ENCODE measurements at regions not wholly inside any gene's neighbourhood (a gene's known extent, or its start where the extent isn't known, plus 50 kb on each side); places are given as distances from the start of the nearest gene placed in this dataset.

DNA sequence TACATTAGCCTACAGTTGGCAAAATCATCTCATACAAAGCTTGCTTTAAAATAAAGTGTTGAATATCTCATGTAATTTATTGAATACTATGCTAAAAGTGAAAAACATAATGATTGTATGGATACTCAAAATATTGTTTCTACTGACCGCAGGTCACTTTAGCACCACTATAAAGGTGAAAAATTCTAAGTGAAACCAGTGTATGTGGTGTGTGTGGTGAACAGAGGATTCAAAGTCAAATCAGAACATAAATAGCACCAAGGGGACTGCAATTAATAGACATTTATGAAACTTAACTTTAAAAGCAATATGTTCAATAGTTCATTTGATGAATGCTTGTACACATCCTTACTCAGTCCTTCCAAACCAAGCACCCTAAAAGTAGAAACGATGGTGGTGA, 145.8 kb downstream of the AKAIN1 start:
- TF ChIP-seq, protein P1, sequence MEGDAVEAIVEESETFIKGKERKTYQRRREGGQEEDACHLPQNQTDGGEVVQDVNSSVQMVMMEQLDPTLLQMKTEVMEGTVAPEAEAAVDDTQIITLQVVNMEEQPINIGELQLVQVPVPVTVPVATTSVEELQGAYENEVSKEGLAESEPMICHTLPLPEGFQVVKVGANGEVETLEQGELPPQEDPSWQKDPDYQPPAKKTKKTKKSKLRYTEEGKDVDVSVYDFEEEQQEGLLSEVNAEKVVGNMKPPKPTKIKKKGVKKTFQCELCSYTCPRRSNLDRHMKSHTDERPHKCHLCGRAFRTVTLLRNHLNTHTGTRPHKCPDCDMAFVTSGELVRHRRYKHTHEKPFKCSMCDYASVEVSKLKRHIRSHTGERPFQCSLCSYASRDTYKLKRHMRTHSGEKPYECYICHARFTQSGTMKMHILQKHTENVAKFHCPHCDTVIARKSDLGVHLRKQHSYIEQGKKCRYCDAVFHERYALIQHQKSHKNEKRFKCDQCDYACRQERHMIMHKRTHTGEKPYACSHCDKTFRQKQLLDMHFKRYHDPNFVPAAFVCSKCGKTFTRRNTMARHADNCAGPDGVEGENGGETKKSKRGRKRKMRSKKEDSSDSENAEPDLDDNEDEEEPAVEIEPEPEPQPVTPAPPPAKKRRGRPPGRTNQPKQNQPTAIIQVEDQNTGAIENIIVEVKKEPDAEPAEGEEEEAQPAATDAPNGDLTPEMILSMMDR (IDR thresholded peaks at IDR 0.05) = no peak
- no peak for TF ChIP-seq EP300 (IDR thresholded peaks at IDR 0.05)
